GM23338 (cell line): ENCODE measurements at regions not wholly inside any gene's neighbourhood (a gene's known extent, or its start where the extent isn't known, plus 50 kb on each side); places are given as distances from the start of the nearest gene placed in this dataset.

Source experiments
- CREB1 ChIP-seq: fragments of 250-450 bp; sonication (Bioruptor Pico); IDR thresholded peaks from 2 replicates; pipeline ENCODE4 v1.5.0; 2020; ENCODE audit warnings: low read depth, mild to moderate bottlenecking, moderate library complexity
- CTCF ChIP-seq, 2 experiments: fragments of 200-600 bp in 1 of 2; sonication (generic) in 1 of 2; conservative IDR thresholded peaks; 2 replicates each; pipeline versions ENCODE4 v1.5.1 to v1.6.1; 2016 to 2017; ENCODE audit warnings: antibody characterized with exemption in 2 of 2, low read depth in 2 of 2, mild to moderate bottlenecking in 2 of 2, moderate library complexity in 1 of 2
- EZH2 ChIP-seq: fragments of 200-600 bp; sonication (generic); IDR thresholded peaks from one replicate; pipeline ENCODE4 v1.8.0; 2017; ENCODE audit warnings: antibody characterized with exemption, mild to moderate bottlenecking, low read depth; ENCODE audit not compliant: unreplicated experiment
- EZH2phosphoT487 ChIP-seq: fragments of 200-600 bp; sonication (generic); IDR thresholded peaks from one replicate; pipeline ENCODE4 v1.8.1; 2018; ENCODE audit warnings: antibody characterized with exemption; ENCODE audit not compliant: unreplicated experiment
- JUNB ChIP-seq: IDR thresholded peaks from one replicate; pipeline ENCODE4 v1.6.1; 2016; ENCODE audit warnings: antibody characterized with exemption; ENCODE audit not compliant: unreplicated experiment
- NANOG ChIP-seq: IDR thresholded peaks from 2 replicates; pipeline ENCODE4 v1.6.1; 2016; ENCODE audit warnings: antibody characterized with exemption, borderline replicate concordance
- POLR2AphosphoS5 ChIP-seq: IDR thresholded peaks from 2 replicates; pipeline ENCODE4 v1.6.1; 2016; ENCODE audit warnings: antibody characterized with exemption, low read depth
- STAT1 ChIP-seq: IDR thresholded peaks from one replicate; pipeline ENCODE4 v1.6.1; 2016; ENCODE audit warnings: antibody characterized with exemption; ENCODE audit not compliant: unreplicated experiment
- ZNF331 ChIP-seq: fragments of 250-450 bp; sonication (Bioruptor Pico); IDR thresholded peaks from 2 replicates; pipeline ENCODE4 v1.5.0; 2020; ENCODE audit warnings: low read depth, mild to moderate bottlenecking, moderate library complexity
- TF ChIP-seq, protein P1 (sequence below): IDR thresholded peaks from one replicate; pipeline ENCODE4 v1.6.1; 2018; ENCODE audit warnings: antibody characterized with exemption; ENCODE audit not compliant: unreplicated experiment
- TF ChIP-seq, protein P2 (sequence below): fragments of 250-450 bp; sonication (Bioruptor Pico); IDR thresholded peaks from 2 replicates; pipeline ENCODE4 v1.5.0; 2020; ENCODE audit warnings: mild to moderate bottlenecking, moderate library complexity
- TF ChIP-seq, protein P3 (sequence below): IDR thresholded peaks from 2 replicates; pipeline ENCODE4 v1.6.1; 2016; ENCODE audit warnings: antibody characterized with exemption

GRCh38 chr15:49721621-49722020 is 100.8 kb downstream of the DTWD1 start:
- TF ChIP-seq CTCF (conservative IDR thresholded peaks at IDR 0.05; ENCODE audit: low read depth in 2 of 2) (no peak), POLR2AphosphoS5 (no peak), EZH2phosphoT487 (no peak), EZH2 (no peak), CREB1 (CRISPR knock-in tag) (no peak), JUNB (no peak), ZNF331 (CRISPR knock-in tag) (no peak), STAT1 (no peak), NANOG (no peak)
- TF ChIP-seq, protein P1, sequence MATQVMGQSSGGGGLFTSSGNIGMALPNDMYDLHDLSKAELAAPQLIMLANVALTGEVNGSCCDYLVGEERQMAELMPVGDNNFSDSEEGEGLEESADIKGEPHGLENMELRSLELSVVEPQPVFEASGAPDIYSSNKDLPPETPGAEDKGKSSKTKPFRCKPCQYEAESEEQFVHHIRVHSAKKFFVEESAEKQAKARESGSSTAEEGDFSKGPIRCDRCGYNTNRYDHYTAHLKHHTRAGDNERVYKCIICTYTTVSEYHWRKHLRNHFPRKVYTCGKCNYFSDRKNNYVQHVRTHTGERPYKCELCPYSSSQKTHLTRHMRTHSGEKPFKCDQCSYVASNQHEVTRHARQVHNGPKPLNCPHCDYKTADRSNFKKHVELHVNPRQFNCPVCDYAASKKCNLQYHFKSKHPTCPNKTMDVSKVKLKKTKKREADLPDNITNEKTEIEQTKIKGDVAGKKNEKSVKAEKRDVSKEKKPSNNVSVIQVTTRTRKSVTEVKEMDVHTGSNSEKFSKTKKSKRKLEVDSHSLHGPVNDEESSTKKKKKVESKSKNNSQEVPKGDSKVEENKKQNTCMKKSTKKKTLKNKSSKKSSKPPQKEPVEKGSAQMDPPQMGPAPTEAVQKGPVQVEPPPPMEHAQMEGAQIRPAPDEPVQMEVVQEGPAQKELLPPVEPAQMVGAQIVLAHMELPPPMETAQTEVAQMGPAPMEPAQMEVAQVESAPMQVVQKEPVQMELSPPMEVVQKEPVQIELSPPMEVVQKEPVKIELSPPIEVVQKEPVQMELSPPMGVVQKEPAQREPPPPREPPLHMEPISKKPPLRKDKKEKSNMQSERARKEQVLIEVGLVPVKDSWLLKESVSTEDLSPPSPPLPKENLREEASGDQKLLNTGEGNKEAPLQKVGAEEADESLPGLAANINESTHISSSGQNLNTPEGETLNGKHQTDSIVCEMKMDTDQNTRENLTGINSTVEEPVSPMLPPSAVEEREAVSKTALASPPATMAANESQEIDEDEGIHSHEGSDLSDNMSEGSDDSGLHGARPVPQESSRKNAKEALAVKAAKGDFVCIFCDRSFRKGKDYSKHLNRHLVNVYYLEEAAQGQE, result no peak
- TF ChIP-seq, protein P2, sequence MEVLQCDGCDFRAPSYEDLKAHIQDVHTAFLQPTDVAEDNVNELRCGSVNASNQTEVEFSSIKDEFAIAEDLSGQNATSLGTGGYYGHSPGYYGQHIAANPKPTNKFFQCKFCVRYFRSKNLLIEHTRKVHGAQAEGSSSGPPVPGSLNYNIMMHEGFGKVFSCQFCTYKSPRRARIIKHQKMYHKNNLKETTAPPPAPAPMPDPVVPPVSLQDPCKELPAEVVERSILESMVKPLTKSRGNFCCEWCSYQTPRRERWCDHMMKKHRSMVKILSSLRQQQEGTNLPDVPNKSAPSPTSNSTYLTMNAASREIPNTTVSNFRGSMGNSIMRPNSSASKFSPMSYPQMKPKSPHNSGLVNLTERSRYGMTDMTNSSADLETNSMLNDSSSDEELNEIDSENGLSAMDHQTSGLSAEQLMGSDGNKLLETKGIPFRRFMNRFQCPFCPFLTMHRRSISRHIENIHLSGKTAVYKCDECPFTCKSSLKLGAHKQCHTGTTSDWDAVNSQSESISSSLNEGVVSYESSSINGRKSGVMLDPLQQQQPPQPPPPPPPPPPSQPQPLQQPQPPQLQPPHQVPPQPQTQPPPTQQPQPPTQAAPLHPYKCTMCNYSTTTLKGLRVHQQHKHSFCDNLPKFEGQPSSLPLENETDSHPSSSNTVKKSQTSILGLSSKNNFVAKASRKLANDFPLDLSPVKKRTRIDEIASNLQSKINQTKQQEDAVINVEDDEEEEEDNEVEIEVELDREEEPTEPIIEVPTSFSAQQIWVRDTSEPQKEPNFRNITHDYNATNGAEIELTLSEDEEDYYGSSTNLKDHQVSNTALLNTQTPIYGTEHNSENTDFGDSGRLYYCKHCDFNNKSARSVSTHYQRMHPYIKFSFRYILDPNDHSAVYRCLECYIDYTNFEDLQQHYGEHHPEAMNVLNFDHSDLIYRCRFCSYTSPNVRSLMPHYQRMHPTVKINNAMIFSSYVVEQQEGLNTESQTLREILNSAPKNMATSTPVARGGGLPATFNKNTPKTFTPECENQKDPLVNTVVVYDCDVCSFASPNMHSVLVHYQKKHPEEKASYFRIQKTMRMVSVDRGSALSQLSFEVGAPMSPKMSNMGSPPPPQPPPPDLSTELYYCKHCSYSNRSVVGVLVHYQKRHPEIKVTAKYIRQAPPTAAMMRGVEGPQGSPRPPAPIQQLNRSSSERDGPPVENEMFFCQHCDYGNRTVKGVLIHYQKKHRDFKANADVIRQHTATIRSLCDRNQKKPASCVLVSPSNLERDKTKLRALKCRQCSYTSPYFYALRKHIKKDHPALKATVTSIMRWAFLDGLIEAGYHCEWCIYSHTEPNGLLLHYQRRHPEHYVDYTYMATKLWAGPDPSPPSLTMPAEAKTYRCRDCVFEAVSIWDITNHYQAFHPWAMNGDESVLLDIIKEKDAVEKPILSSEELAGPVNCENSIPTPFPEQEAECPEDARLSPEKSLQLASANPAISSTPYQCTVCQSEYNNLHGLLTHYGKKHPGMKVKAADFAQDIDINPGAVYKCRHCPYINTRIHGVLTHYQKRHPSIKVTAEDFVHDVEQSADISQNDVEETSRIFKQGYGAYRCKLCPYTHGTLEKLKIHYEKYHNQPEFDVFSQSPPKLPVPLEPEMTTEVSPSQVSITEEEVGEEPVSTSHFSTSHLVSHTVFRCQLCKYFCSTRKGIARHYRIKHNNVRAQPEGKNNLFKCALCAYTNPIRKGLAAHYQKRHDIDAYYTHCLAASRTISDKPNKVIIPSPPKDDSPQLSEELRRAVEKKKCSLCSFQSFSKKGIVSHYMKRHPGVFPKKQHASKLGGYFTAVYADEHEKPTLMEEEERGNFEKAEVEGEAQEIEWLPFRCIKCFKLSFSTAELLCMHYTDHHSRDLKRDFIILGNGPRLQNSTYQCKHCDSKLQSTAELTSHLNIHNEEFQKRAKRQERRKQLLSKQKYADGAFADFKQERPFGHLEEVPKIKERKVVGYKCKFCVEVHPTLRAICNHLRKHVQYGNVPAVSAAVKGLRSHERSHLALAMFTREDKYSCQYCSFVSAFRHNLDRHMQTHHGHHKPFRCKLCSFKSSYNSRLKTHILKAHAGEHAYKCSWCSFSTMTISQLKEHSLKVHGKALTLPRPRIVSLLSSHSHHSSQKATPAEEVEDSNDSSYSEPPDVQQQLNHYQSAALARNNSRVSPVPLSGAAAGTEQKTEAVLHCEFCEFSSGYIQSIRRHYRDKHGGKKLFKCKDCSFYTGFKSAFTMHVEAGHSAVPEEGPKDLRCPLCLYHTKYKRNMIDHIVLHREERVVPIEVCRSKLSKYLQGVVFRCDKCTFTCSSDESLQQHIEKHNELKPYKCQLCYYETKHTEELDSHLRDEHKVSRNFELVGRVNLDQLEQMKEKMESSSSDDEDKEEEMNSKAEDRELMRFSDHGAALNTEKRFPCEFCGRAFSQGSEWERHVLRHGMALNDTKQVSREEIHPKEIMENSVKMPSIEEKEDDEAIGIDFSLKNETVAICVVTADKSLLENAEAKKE, result no peak
- TF ChIP-seq, protein P3, sequence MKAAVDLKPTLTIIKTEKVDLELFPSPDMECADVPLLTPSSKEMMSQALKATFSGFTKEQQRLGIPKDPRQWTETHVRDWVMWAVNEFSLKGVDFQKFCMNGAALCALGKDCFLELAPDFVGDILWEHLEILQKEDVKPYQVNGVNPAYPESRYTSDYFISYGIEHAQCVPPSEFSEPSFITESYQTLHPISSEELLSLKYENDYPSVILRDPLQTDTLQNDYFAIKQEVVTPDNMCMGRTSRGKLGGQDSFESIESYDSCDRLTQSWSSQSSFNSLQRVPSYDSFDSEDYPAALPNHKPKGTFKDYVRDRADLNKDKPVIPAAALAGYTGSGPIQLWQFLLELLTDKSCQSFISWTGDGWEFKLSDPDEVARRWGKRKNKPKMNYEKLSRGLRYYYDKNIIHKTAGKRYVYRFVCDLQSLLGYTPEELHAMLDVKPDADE, result no peak
